ENCODE measurements at regions not wholly inside any gene's neighbourhood (a gene's known extent, or its start where the extent isn't known, plus 50 kb on each side); places are given as distances from the start of the nearest gene placed in this dataset.
"Not testable (repeated sequence)": the region's sequence is repeated elsewhere in the genome, so short reads cannot be mapped to it uniquely, and the experiment has no call there.

- no peak for DNase-seq (ENCODE audit: low read depth in 2 of 3, low spot score in 2 of 3)
Measured at GRCh38 chr1:212495766-212496494, 63.2 kb downstream of the NENF start.

- no peak for DNase-seq (ENCODE audit: low read depth in 2 of 3, low spot score in 2 of 3)
Measured at GRCh38 chr1:212496682-212497081, 64.0 kb downstream of the NENF start.

GRCh38 chr1:212497553-212497952, 64.8 kb downstream of the NENF start:
- no peak for DNase-seq (ENCODE audit: low read depth in 2 of 3, low spot score in 2 of 3)

GRCh38 chr1:212498283-212499040, 65.7 kb downstream of the NENF start:
- no peak for DNase-seq (ENCODE audit: low read depth in 2 of 3, low spot score in 2 of 3)

GRCh38 chr1:212500351-212500750, 67.6 kb downstream of the NENF start:
- no peak for DNase-seq (ENCODE audit: low read depth in 2 of 3, low spot score in 2 of 3)

GRCh38 chr1:212500983-212501382, 68.3 kb downstream of the NENF start:
- no peak for DNase-seq (ENCODE audit: low read depth in 2 of 3, low spot score in 2 of 3)

GRCh38 chr1:212503714-212504113, 71.0 kb downstream of the NENF start:
- no peak for DNase-seq (ENCODE audit: low read depth in 2 of 3, low spot score in 2 of 3)

GRCh38 chr1:212504171-212504803, 71.6 kb downstream of the NENF start:
- DNase-seq (ENCODE audit: low read depth in 2 of 3, low spot score in 2 of 3) = no peak

GRCh38 chr1:212506666-212507065, 73.9 kb downstream of the NENF start:
- no peak for DNase-seq (ENCODE audit: low read depth in 2 of 3, low spot score in 2 of 3)

- no peak for DNase-seq (ENCODE audit: low read depth in 2 of 3, low spot score in 2 of 3)
Measured at GRCh38 chr1:212507369-212507768, 74.6 kb downstream of the NENF start.

GRCh38 chr1:212512816-212513559, 80.3 kb downstream of the NENF start:
- no peak for DNase-seq (ENCODE audit: low read depth in 2 of 3, low spot score in 2 of 3)

- peak in 1 of 3 donors; percentile 19 for DNase-seq (ENCODE audit: low read depth in 2 of 3, low spot score in 2 of 3)
Measured at GRCh38 chr1:212513586-212513985, 80.9 kb downstream of the NENF start.

GRCh38 chr1:212514056-212514614, 81.4 kb downstream of the NENF start:
- DNase-seq (ENCODE audit: low read depth in 2 of 3, low spot score in 2 of 3) = peak in 2 of 3 donors; percentile 29 to 41

GRCh38 chr1:212514782-212515181, 82.1 kb downstream of the NENF start:
- DNase-seq (ENCODE audit: low read depth in 2 of 3, low spot score in 2 of 3) = peak in 2 of 3 donors; percentile 8 to 22

- peak in 1 of 3 donors; percentile 6 for DNase-seq (ENCODE audit: low read depth in 2 of 3, low spot score in 2 of 3)
Measured at GRCh38 chr1:212515329-212515760, 82.6 kb downstream of the NENF start.

- not testable (repeated sequence) for DNase-seq (ENCODE audit: low read depth in 2 of 3, low spot score in 2 of 3)
Measured at GRCh38 chr1:212516012-212516411, 83.3 kb downstream of the NENF start.

GRCh38 chr1:212518188-212519054, 85.7 kb downstream of the NENF start:
- DNase-seq (ENCODE audit: low read depth in 2 of 3, low spot score in 2 of 3) = peak in 2 of 3 donors; percentile 5 to 28

- DNase-seq (ENCODE audit: low read depth in 2 of 3, low spot score in 2 of 3) = no peak
Measured at GRCh38 chr1:212519131-212519530, 86.4 kb downstream of the NENF start.

GRCh38 chr1:212520299-212520698, 87.6 kb downstream of the NENF start:
- DNase-seq (ENCODE audit: low read depth in 2 of 3, low spot score in 2 of 3) = no peak

- DNase-seq (ENCODE audit: low read depth in 2 of 3, low spot score in 2 of 3) = no peak
Measured at GRCh38 chr1:212520746-212521145, 87.8 kb upstream of the ATF3 start.

All from hematopoietic multipotent progenitor cell (in vitro differentiated cells).